ENCODE measurements at regions not wholly inside any gene's neighbourhood (a gene's known extent, or its start where the extent isn't known, plus 50 kb on each side); places are given as distances from the start of the nearest gene placed in this dataset.

DNA sequence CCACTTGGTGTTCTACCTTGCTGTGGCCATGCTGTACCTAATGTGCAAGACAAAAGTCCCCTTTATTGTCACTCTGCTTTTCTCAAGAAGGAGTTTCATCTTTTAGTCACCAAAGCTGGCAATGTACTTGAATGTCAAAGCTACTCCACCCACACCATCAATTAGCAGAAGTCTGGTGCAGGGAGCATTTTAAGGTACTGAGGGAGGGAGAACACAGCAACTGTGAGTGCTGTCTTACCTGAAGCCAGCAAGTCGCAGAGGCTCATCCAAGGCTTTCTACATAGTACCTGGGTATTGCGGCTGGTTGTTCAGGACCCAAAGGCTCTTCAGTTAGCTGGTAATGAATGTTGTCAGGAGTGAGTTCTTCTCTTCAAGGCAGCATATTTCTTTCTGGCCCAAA lies 820.4 kb downstream of the OTOL1 start:
- no peak for TF ChIP-seq CTCF (IDR thresholded peaks at IDR 0.05)
- TF ChIP-seq POLR2A (IDR thresholded peaks at IDR 0.05), result no peak
